ENCODE measurements at regions not wholly inside any gene's neighbourhood (a gene's known extent, or its start where the extent isn't known, plus 50 kb on each side); places are given as distances from the start of the nearest gene placed in this dataset.

- H3K9me3 ChIP-seq (ENCODE audit: low read depth): no peaks in the 10 kb centered on the region
- no peak overlapping the region for H3K27ac ChIP-seq
- DNase-seq (ENCODE audit: low spot score): no peak
- no peaks in the 10 kb centered on the region for H4K20me1 ChIP-seq (ENCODE audit: insufficient read depth, poor library complexity, severe bottlenecking)
- TF ChIP-seq EZH2phosphoT487 (IDR thresholded peaks at IDR 0.05; ENCODE audit: low read depth, severe bottlenecking, unreplicated experiment): no peak
- no peak for TF ChIP-seq CTCF (IDR thresholded peaks at IDR 0.05; ENCODE audit: poor library complexity)
- no peak for TF ChIP-seq EZH2 (IDR thresholded peaks at IDR 0.05; ENCODE audit: borderline replicate concordance)
- H3K36me3 ChIP-seq (replicated peaks; ENCODE audit: insufficient read depth, low read depth): no peaks in the 10 kb centered on the region
- H3K9me2 ChIP-seq (replicated peaks; ENCODE audit: insufficient read depth): no peaks in the 10 kb centered on the region
- H3K27me3 ChIP-seq: no peaks in the 10 kb centered on the region
- no peaks in the 10 kb centered on the region for H3K4me1 ChIP-seq (ENCODE audit: insufficient read depth)
- no peak overlapping the region for H2AFZ ChIP-seq
- no peak overlapping the region for H3K4me3 ChIP-seq
- H3K79me2 ChIP-seq: no peaks in the 10 kb centered on the region
- no peak overlapping the region for H3K4me2 ChIP-seq
Measured at GRCh38 chr10:120271696-120272095, 185.3 kb upstream of the PLPP4 start.

DNA sequence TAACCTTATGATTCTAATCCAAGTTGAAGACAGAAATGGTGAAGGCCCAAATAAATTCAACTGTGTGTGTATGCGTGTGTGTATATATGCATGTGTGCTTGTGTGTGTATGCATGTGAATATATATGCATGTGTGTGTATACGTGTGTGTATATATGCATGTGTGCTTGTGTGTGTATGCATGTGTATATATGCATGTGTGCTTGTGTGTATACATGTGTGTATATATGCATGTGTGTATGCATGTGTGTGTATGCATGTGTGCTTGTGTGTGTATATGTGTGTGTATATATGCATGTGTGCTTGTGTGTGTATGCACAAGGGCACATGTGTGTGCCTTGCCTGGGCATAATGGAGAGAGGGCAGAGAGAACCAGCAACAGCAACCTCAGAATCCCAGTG, 184.7 kb upstream of the PLPP4 start:
- no peak overlapping the region for H3K27ac ChIP-seq
- TF ChIP-seq EZH2phosphoT487 (IDR thresholded peaks at IDR 0.05; ENCODE audit: low read depth, severe bottlenecking, unreplicated experiment): no peak
- no peak for TF ChIP-seq CTCF (IDR thresholded peaks at IDR 0.05; ENCODE audit: poor library complexity)
- TF ChIP-seq EZH2 (IDR thresholded peaks at IDR 0.05; ENCODE audit: borderline replicate concordance): no peak
- H3K27me3 ChIP-seq: no peaks in the 10 kb centered on the region
- H3K36me3 ChIP-seq (replicated peaks; ENCODE audit: insufficient read depth, low read depth): no peaks in the 10 kb centered on the region
- H3K4me3 ChIP-seq: no peak overlapping the region
- no peak overlapping the region for H3K4me2 ChIP-seq
- H3K9me2 ChIP-seq (replicated peaks; ENCODE audit: insufficient read depth): no peaks in the 10 kb centered on the region
- H3K79me2 ChIP-seq: no peaks in the 10 kb centered on the region
- 96% methylated on average over 2 of the region's 2 CpGs for WGBS (ENCODE audit: low lambda C conversion rate, missing lambda C conversion rate)
- no peak overlapping the region for H2AFZ ChIP-seq
- H3K4me1 ChIP-seq (ENCODE audit: insufficient read depth): no peaks in the 10 kb centered on the region
- H3K9me3 ChIP-seq (ENCODE audit: low read depth): no peaks in the 10 kb centered on the region
- no peaks in the 10 kb centered on the region for H4K20me1 ChIP-seq (ENCODE audit: insufficient read depth, poor library complexity, severe bottlenecking)
- no peak for DNase-seq (ENCODE audit: low spot score)

DNA sequence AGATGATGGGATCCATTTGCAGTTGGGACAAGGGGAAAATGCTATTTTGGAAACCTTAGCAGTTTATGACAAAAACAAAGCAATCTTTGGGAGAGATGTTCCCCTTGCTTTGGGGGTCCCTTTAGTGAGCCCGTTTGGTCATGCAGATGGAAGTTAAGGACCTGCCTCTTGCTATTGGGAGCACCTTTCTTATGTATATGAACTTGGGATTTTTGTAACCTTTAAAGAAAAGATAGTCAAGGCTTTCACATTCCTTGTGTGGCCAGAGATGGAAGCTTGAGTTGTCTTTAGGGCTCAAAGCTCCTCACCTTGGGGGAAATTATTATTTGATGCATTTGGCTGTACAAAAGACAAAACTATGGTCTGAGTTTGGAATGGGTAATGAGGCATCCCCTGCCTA, 179.0 kb upstream of the PLPP4 start:
- Histone ChIP-seq H3K4me1 (ENCODE audit: insufficient read depth) (no peaks in the 10 kb centered on the region), H3K27me3 (no peaks in the 10 kb centered on the region), H4K20me1 (ENCODE audit: insufficient read depth, poor library complexity, severe bottlenecking) (no peaks in the 10 kb centered on the region), H2AFZ (no peak overlapping the region), H3K9me3 (ENCODE audit: low read depth) (no peaks in the 10 kb centered on the region), H3K9me2 (replicated peaks; ENCODE audit: insufficient read depth) (no peaks in the 10 kb centered on the region), H3K79me2 (no peaks in the 10 kb centered on the region), H3K27ac (no peak overlapping the region), H3K36me3 (replicated peaks; ENCODE audit: insufficient read depth, low read depth) (no peaks in the 10 kb centered on the region), H3K4me3 (no peak overlapping the region), H3K4me2 (no peak overlapping the region)
- DNase-seq (ENCODE audit: low spot score): no peak
- TF ChIP-seq EZH2phosphoT487 (IDR thresholded peaks at IDR 0.05; ENCODE audit: low read depth, severe bottlenecking, unreplicated experiment) (no peak), EZH2 (IDR thresholded peaks at IDR 0.05; ENCODE audit: borderline replicate concordance) (no peak), CTCF (IDR thresholded peaks at IDR 0.05; ENCODE audit: poor library complexity) (no peak)
- 52% methylated on average over 1 of the region's 1 CpG for WGBS (ENCODE audit: low lambda C conversion rate, missing lambda C conversion rate)

GRCh38 chr10:120279196-120279595, 177.8 kb upstream of the PLPP4 start:
- Histone ChIP-seq H2AFZ (no peak overlapping the region), H3K4me1 (ENCODE audit: insufficient read depth) (no peaks in the 10 kb centered on the region), H3K4me2 (no peak overlapping the region), H3K27me3 (no peaks in the 10 kb centered on the region), H3K79me2 (no peaks in the 10 kb centered on the region), H3K4me3 (no peak overlapping the region), H3K9me3 (ENCODE audit: low read depth) (no peaks in the 10 kb centered on the region), H4K20me1 (ENCODE audit: insufficient read depth, poor library complexity, severe bottlenecking) (no peaks in the 10 kb centered on the region), H3K9me2 (replicated peaks; ENCODE audit: insufficient read depth) (no peaks in the 10 kb centered on the region), H3K27ac (no peak overlapping the region), H3K36me3 (replicated peaks; ENCODE audit: insufficient read depth, low read depth) (no peaks in the 10 kb centered on the region)
- DNase-seq (ENCODE audit: low spot score): no peak
- TF ChIP-seq EZH2 (IDR thresholded peaks at IDR 0.05; ENCODE audit: borderline replicate concordance) (no peak), CTCF (IDR thresholded peaks at IDR 0.05; ENCODE audit: poor library complexity) (no peak), EZH2phosphoT487 (IDR thresholded peaks at IDR 0.05; ENCODE audit: low read depth, severe bottlenecking, unreplicated experiment) (no peak)
- WGBS (ENCODE audit: low lambda C conversion rate, missing lambda C conversion rate): 88% methylated on average over 1 of the region's 1 CpG
